ENCODE measurements at regions not wholly inside any gene's neighbourhood (a gene's known extent, or its start where the extent isn't known, plus 50 kb on each side); places are given as distances from the start of the nearest gene placed in this dataset.

DNA sequence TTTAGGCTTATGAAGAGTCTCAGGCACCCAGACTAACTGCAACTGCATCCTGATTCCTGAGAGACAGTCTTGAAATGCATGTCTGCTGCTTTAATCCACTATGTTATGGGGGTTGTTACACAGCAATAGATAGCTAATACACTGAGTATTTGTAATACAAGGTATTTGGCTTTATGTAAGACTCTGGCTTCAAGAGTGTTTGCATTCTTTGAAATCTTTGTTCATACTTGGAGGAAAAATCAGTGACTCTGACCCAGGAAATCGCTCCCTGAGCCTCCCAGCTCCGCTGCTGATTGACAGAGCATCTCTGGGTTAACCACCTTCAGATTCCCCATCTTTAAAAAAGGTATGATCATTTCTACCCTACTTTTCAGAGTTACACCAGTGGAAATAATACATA lies 133.9 kb downstream of the MTPAP start (continued):
- TF ChIP-seq MLLT1 (IDR thresholded peaks at IDR 0.05) = no peak
- no peak for TF ChIP-seq TAF1 (IDR thresholded peaks at IDR 0.05; ENCODE audit: borderline replicate concordance, low read depth, low read length)
- TF ChIP-seq ZNF24 (IDR thresholded peaks at IDR 0.05) = no peak
- no peak for TF ChIP-seq POLR2AphosphoS5 (IDR thresholded peaks at IDR 0.05; ENCODE audit: low read length)
- TF ChIP-seq MYB (IDR thresholded peaks at IDR 0.05; ENCODE audit: borderline replicate concordance, low read depth, low read length) = no peak
- no peak for TF ChIP-seq SKIL (IDR thresholded peaks at IDR 0.05; ENCODE audit: low read depth, poor library complexity, severe bottlenecking)

- 34% methylated on average over 4 of the region's 4 CpGs for WGBS (ENCODE audit: insufficient coverage, insufficient replicate concordance, low lambda C conversion rate, missing lambda C conversion rate)
- CTCF ChIA-PET = no interaction called here
- SMC1A ChIA-PET (ENCODE audit: uncharacterized antibody, unreplicated experiment) = no interaction called here
- DNase-seq (ENCODE audit: low read depth, low spot score) (no peak), ATAC-seq (no peak), FAIRE-seq (no peak)
- TF ChIP-seq, protein P1, sequence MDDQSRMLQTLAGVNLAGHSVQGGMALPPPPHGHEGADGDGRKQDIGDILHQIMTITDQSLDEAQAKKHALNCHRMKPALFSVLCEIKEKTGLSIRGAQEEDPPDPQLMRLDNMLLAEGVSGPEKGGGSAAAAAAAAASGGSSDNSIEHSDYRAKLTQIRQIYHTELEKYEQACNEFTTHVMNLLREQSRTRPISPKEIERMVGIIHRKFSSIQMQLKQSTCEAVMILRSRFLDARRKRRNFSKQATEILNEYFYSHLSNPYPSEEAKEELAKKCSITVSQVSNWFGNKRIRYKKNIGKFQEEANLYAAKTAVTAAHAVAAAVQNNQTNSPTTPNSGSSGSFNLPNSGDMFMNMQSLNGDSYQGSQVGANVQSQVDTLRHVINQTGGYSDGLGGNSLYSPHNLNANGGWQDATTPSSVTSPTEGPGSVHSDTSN (IDR thresholded peaks at IDR 0.05; ENCODE audit: insufficient replicate concordance, low read depth, low read length) = no peak
- TF ChIP-seq POU2F2 (IDR thresholded peaks at IDR 0.05; ENCODE audit: borderline replicate concordance, low read depth, low read length) = no peak
- TF ChIP-seq NFYB (IDR thresholded peaks at IDR 0.05; ENCODE audit: insufficient read depth, low read depth, low read length) = no peak
- no peak for TF ChIP-seq MYB (IDR thresholded peaks at IDR 0.05; ENCODE audit: borderline replicate concordance, low read depth, low read length)
- no peaks in the 10 kb centered on the region for H3K27me3 ChIP-seq (replicated peaks in 1 of 2; ENCODE audit: control insufficient read depth in 2 of 2, insufficient read depth in 2 of 2, low read length in 1 of 2)
- no peaks in the 10 kb centered on the region for H3K9me3 ChIP-seq (replicated peaks; ENCODE audit: control insufficient read depth, insufficient read depth, low read length)
- H3K9ac ChIP-seq (ENCODE audit: control insufficient read depth, insufficient read depth, low read length) = no peak overlapping the region
- in situ Hi-C loops (cut with MboI) = no loop called here
- no peak overlapping the region for H3K4me3 ChIP-seq
- no peaks in the 10 kb centered on the region for H3K4me1 ChIP-seq (ENCODE audit: control insufficient read depth, insufficient read depth, low read length)
- H2AFZ ChIP-seq (ENCODE audit: control insufficient read depth, low read depth, low read length) = no peak overlapping the region
- intact Hi-C loops (cut with micrococcal nuclease; ENCODE audit: unreplicated experiment) = no loop called here
- RAD21 ChIA-PET (ENCODE audit: unreplicated experiment) = no interaction called here
- H3K36me3 ChIP-seq (ENCODE audit: control insufficient read depth in 2 of 2, insufficient read depth in 2 of 2, low read length in 1 of 2) = no peaks in the 10 kb centered on the region
- no peak overlapping the region for H3K27ac ChIP-seq (ENCODE audit: control insufficient read depth, insufficient read depth)
- no peaks in the 10 kb centered on the region for H4K20me1 ChIP-seq (ENCODE audit: control insufficient read depth, insufficient read depth)
- BruUV-seq (replicated peaks) = no TSS peak
- POLR2A ChIA-PET = no interaction called here
- H3K4me2 ChIP-seq (ENCODE audit: control insufficient read depth, insufficient read depth) = no peak overlapping the region
- no peaks in the 10 kb centered on the region for H3K79me2 ChIP-seq (ENCODE audit: control insufficient read depth, insufficient read depth, low read length)
These were observed 138.8 kb downstream of the MTPAP start for GRCh38 chr10:30210296-30210695.

Data from GM12878 (cell line).